ENCODE measurements at regions not wholly inside any gene's neighbourhood (a gene's known extent, or its start where the extent isn't known, plus 50 kb on each side); places are given as distances from the start of the nearest gene placed in this dataset.

- Histone ChIP-seq H3K36me3 (ENCODE audit: insufficient read depth) (no peaks in the 10 kb centered on the region), H3K27ac (ENCODE audit: low read depth) (no peak overlapping the region), H3K4me3 (ENCODE audit: low read depth, low read length) (no peak overlapping the region), H3K4me1 (ENCODE audit: insufficient read depth) (no peaks in the 10 kb centered on the region)
- DNase-seq (ENCODE audit: extremely low spot score), result no peak
- WGBS, result 32% methylated on average over 2 of the region's 2 CpGs
Measured at GRCh38 chr2:123101434-123101833, 923.7 kb upstream of the CNTNAP5 start.

- WGBS, result 87% methylated on average over 2 of the region's 2 CpGs
- Histone ChIP-seq H3K4me3 (ENCODE audit: low read depth, low read length) (no peak overlapping the region), H3K27ac (ENCODE audit: low read depth) (no peak overlapping the region), H3K4me1 (ENCODE audit: insufficient read depth) (no peaks in the 10 kb centered on the region), H3K36me3 (ENCODE audit: insufficient read depth) (no peaks in the 10 kb centered on the region)
- DNase-seq (ENCODE audit: extremely low spot score), result no peak
Measured at GRCh38 chr2:123103902-123104301, 921.2 kb upstream of the CNTNAP5 start.

- no peaks in the 10 kb centered on the region for H3K4me1 ChIP-seq (ENCODE audit: insufficient read depth)
- H3K4me3 ChIP-seq (ENCODE audit: low read depth, low read length), result no peak overlapping the region
- no peaks in the 10 kb centered on the region for H3K36me3 ChIP-seq (ENCODE audit: insufficient read depth)
- no peak overlapping the region for H3K27ac ChIP-seq (ENCODE audit: low read depth)
- DNase-seq (ENCODE audit: extremely low spot score), result no peak
- 77% methylated on average over 3 of the region's 3 CpGs for WGBS
Measured at GRCh38 chr2:123116595-123116994, 908.5 kb upstream of the CNTNAP5 start.

GRCh38 chr2:123127236-123127635 lies 897.9 kb upstream of the CNTNAP5 start:
- DNase-seq (ENCODE audit: extremely low spot score), result no peak
- Histone ChIP-seq H3K36me3 (ENCODE audit: insufficient read depth) (no peaks in the 10 kb centered on the region), H3K4me3 (ENCODE audit: low read depth, low read length) (no peak overlapping the region), H3K27ac (ENCODE audit: low read depth) (no peak overlapping the region), H3K4me1 (ENCODE audit: insufficient read depth) (no peaks in the 10 kb centered on the region)
- WGBS, result 81% methylated on average over 3 of the region's 3 CpGs

- Histone ChIP-seq H3K4me1 (ENCODE audit: insufficient read depth) (no peaks in the 10 kb centered on the region), H3K4me3 (ENCODE audit: low read depth, low read length) (no peak overlapping the region), H3K36me3 (ENCODE audit: insufficient read depth) (no peaks in the 10 kb centered on the region), H3K27ac (ENCODE audit: low read depth) (no peak overlapping the region)
- 47% methylated on average over 1 of the region's 1 CpG for WGBS
- DNase-seq (ENCODE audit: extremely low spot score), result no peak
Measured at GRCh38 chr2:123128951-123129350, 896.1 kb upstream of the CNTNAP5 start.

GRCh38 chr2:123136419-123136818 lies 888.7 kb upstream of the CNTNAP5 start:
- no peaks in the 10 kb centered on the region for H3K36me3 ChIP-seq (ENCODE audit: insufficient read depth)
- H3K27ac ChIP-seq (ENCODE audit: low read depth), result no peak overlapping the region
- H3K4me1 ChIP-seq (ENCODE audit: insufficient read depth), result no peaks in the 10 kb centered on the region
- no peak overlapping the region for H3K4me3 ChIP-seq (ENCODE audit: low read depth, low read length)
- 61% methylated on average over 4 of the region's 4 CpGs for WGBS
- no peak for DNase-seq (ENCODE audit: extremely low spot score)

GRCh38 chr2:123144082-123144481 lies 881.0 kb upstream of the CNTNAP5 start:
- no peak for DNase-seq (ENCODE audit: extremely low spot score)
- Histone ChIP-seq H3K4me3 (ENCODE audit: low read depth, low read length) (no peak overlapping the region), H3K27ac (ENCODE audit: low read depth) (no peak overlapping the region), H3K36me3 (ENCODE audit: insufficient read depth) (no peaks in the 10 kb centered on the region), H3K4me1 (ENCODE audit: insufficient read depth) (no peaks in the 10 kb centered on the region)
- 89% methylated on average over 1 of the region's 1 CpG for WGBS

- Histone ChIP-seq H3K36me3 (ENCODE audit: insufficient read depth) (no peaks in the 10 kb centered on the region), H3K4me1 (ENCODE audit: insufficient read depth) (no peaks in the 10 kb centered on the region), H3K4me3 (ENCODE audit: low read depth, low read length) (no peak overlapping the region), H3K27ac (ENCODE audit: low read depth) (no peak overlapping the region)
- WGBS, result 56% methylated on average over 1 of the region's 1 CpG
- DNase-seq (ENCODE audit: extremely low spot score), result no peak
Measured at GRCh38 chr2:123153041-123153440, 872.0 kb upstream of the CNTNAP5 start.

- H3K4me1 ChIP-seq (ENCODE audit: insufficient read depth), result no peaks in the 10 kb centered on the region
- H3K4me3 ChIP-seq (ENCODE audit: low read depth, low read length), result no peak overlapping the region
- no peak overlapping the region for H3K27ac ChIP-seq (ENCODE audit: low read depth)
- H3K36me3 ChIP-seq (ENCODE audit: insufficient read depth), result no peaks in the 10 kb centered on the region
- no peak for DNase-seq (ENCODE audit: extremely low spot score)
Measured at GRCh38 chr2:123154195-123154594, 870.9 kb upstream of the CNTNAP5 start.

- 59% methylated on average over 3 of the region's 3 CpGs for WGBS
- H3K36me3 ChIP-seq (ENCODE audit: insufficient read depth), result no peaks in the 10 kb centered on the region
- H3K27ac ChIP-seq (ENCODE audit: low read depth), result no peak overlapping the region
- no peak overlapping the region for H3K4me3 ChIP-seq (ENCODE audit: low read depth, low read length)
- no peaks in the 10 kb centered on the region for H3K4me1 ChIP-seq (ENCODE audit: insufficient read depth)
- no peak for DNase-seq (ENCODE audit: extremely low spot score)
Measured at GRCh38 chr2:123157016-123157415, 868.1 kb upstream of the CNTNAP5 start.

GRCh38 chr2:123162400-123163016 lies 862.6 kb upstream of the CNTNAP5 start:
- 57% methylated on average over 1 of the region's 1 CpG for WGBS
- Histone ChIP-seq H3K36me3 (ENCODE audit: insufficient read depth) (no peaks in the 10 kb centered on the region), H3K27ac (ENCODE audit: low read depth) (no peak overlapping the region), H3K4me3 (ENCODE audit: low read depth, low read length) (no peak overlapping the region), H3K4me1 (ENCODE audit: insufficient read depth) (no peaks in the 10 kb centered on the region)
- DNase-seq (ENCODE audit: extremely low spot score), result no peak

- Histone ChIP-seq H3K4me1 (ENCODE audit: insufficient read depth) (no peaks in the 10 kb centered on the region), H3K36me3 (ENCODE audit: insufficient read depth) (no peaks in the 10 kb centered on the region), H3K4me3 (ENCODE audit: low read depth, low read length) (no peak overlapping the region), H3K27ac (ENCODE audit: low read depth) (no peak overlapping the region)
- 53% methylated on average over 2 of the region's 2 CpGs for WGBS
- no peak for DNase-seq (ENCODE audit: extremely low spot score)
Measured at GRCh38 chr2:123163398-123163797, 861.7 kb upstream of the CNTNAP5 start.

- Histone ChIP-seq H3K27ac (ENCODE audit: low read depth) (no peak overlapping the region), H3K4me3 (ENCODE audit: low read depth, low read length) (no peak overlapping the region), H3K36me3 (ENCODE audit: insufficient read depth) (no peaks in the 10 kb centered on the region), H3K4me1 (ENCODE audit: insufficient read depth) (no peaks in the 10 kb centered on the region)
- WGBS, result 37% methylated on average over 2 of the region's 2 CpGs
- no peak for DNase-seq (ENCODE audit: extremely low spot score)
Measured at GRCh38 chr2:123164216-123164615, 860.9 kb upstream of the CNTNAP5 start.

- H3K27ac ChIP-seq (ENCODE audit: low read depth), result no peak overlapping the region
- no peaks in the 10 kb centered on the region for H3K36me3 ChIP-seq (ENCODE audit: insufficient read depth)
- WGBS, result 86% methylated on average over 7 of the region's 7 CpGs
- DNase-seq (ENCODE audit: extremely low spot score), result no peak
- H3K4me3 ChIP-seq (ENCODE audit: low read depth, low read length), result no peak overlapping the region
- no peaks in the 10 kb centered on the region for H3K4me1 ChIP-seq (ENCODE audit: insufficient read depth)
Measured at GRCh38 chr2:123165616-123166015, 859.5 kb upstream of the CNTNAP5 start.

- no peaks in the 10 kb centered on the region for H3K4me1 ChIP-seq (ENCODE audit: insufficient read depth)
- 80% methylated on average over 3 of the region's 3 CpGs for WGBS
- H3K27ac ChIP-seq (ENCODE audit: low read depth), result no peak overlapping the region
- no peak overlapping the region for H3K4me3 ChIP-seq (ENCODE audit: low read depth, low read length)
- no peak for DNase-seq (ENCODE audit: extremely low spot score)
- H3K36me3 ChIP-seq (ENCODE audit: insufficient read depth), result no peaks in the 10 kb centered on the region
Measured at GRCh38 chr2:123179526-123179925, 845.6 kb upstream of the CNTNAP5 start.

Measured in urinary bladder (tissue), 3 donors.